Body of pancreas (tissue), 4 donors: ENCODE measurements at regions not wholly inside any gene's neighbourhood (a gene's known extent, or its start where the extent isn't known, plus 50 kb on each side); places are given as distances from the start of the nearest gene placed in this dataset.

Experiments
- CTCF ChIP-seq, 7 experiments: fragments of 450-650 bp in 4 of 7; fragments of 200-600 bp in 3 of 7; sonication (generic) in 3 of 7; IDR thresholded peaks; one replicate each; pipeline ENCODE4 v1.5.1; 2016 to 2019; ENCODE audit warnings: antibody characterized with exemption in 7 of 7
- POLR2A ChIP-seq, 3 donors: fragments of 450-650 bp; IDR thresholded peaks; one replicate each; pipeline ENCODE4 v1.6.1; 2016; ENCODE audit warnings: antibody characterized with exemption in 3 of 3, mild to moderate bottlenecking in 2 of 3

- TF ChIP-seq POLR2A (IDR thresholded peaks at IDR 0.05) (peak in 2 of 3 donors; percentile 31 to 34), CTCF (IDR thresholded peaks at IDR 0.05) (no peak)
These were observed 192.1 kb upstream of the ALG10B start for GRCh38 chr12:38124247-38125012.
